H1 (cell line): ENCODE measurements at regions not wholly inside any gene's neighbourhood (a gene's known extent, or its start where the extent isn't known, plus 50 kb on each side); places are given as distances from the start of the nearest gene placed in this dataset.

ENCODE experiments used
- FOSL1 ChIP-seq: IDR thresholded peaks from 2 replicates; pipeline ENCODE4 v1.6.1; 2011; ENCODE audit warnings: mild to moderate bottlenecking, low read depth, low read length, moderate library complexity; ENCODE audit not compliant: insufficient read depth
- KDM5A ChIP-seq: fragments of 200-600 bp; IDR thresholded peaks from 2 replicates; pipeline ENCODE4 v1.7.1; 2012; ENCODE audit warnings: mild to moderate bottlenecking, low read length, inconsistent platforms, mixed read lengths
- SRF ChIP-seq: IDR thresholded peaks from 2 replicates; pipeline ENCODE4 v1.6.1; 2011; ENCODE audit warnings: mild to moderate bottlenecking, low read depth, low read length, moderate library complexity

- no peak for TF ChIP-seq FOSL1
- no peak for TF ChIP-seq SRF
- no peak for TF ChIP-seq KDM5A
Observed at GRCh38 chr15:98304371-98304770, 343.9 kb downstream of the ARRDC4 start.
